ENCODE measurements at regions not wholly inside any gene's neighbourhood (a gene's known extent, or its start where the extent isn't known, plus 50 kb on each side); places are given as distances from the start of the nearest gene placed in this dataset.

DNA sequence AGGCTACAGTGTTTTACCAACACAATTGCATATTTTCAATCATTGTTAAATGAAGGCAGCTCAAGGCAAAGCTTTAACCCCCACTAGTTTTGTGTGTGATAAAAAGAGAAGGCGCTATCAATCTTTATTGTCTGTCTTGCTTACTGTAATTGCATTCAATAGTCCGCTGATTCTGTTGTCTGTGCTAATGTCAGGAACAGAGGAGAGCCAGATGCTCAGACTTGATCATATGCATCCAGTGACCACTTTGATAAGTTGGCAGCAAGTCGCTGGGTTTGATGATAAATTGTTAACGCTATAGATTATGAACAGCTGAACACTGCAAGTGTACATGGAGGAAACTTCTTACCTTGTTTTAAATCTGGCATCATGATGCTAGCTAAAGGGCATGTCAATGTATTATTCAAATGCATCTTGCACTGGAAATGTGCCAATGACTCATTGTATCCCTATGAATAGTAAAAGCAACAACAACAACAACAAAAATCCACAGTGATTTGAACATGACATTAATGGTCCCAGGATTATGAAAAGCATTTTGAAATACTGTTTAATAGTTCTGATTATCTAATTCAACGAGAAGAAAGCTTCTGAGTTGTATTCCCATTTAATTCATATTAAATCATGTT lies 423.5 kb upstream of the FANCL start:
- ChIA-PET POLR2A (no interaction called here), CTCF (interaction anchor here (0.6 kb wide), 1 partner anchor 930 kb away, joined by 3 read pairs; no protein-coding TSS in a partner anchor)

DNA sequence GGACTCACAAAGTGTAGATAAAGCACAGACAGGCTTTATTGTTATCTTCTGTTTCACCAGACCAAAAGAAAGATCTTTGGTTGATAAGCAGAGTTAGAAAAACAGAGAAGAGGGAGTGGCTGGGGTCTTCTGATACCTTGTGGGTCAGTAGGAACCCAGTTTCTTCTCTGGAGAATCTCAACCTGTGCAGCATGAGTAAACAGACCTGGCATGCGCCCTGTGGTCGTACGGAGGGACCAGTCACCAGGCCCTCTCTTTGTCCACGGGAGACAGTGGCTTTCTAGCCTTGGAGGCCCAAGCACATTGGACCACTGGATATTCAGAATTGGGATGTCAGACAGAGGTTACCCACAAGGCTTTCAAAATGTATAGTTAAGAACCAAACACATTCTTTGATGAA lies 418.9 kb upstream of the FANCL start:
- POLR2A ChIA-PET = no interaction called here
- CTCF ChIA-PET = no interaction called here

DNA sequence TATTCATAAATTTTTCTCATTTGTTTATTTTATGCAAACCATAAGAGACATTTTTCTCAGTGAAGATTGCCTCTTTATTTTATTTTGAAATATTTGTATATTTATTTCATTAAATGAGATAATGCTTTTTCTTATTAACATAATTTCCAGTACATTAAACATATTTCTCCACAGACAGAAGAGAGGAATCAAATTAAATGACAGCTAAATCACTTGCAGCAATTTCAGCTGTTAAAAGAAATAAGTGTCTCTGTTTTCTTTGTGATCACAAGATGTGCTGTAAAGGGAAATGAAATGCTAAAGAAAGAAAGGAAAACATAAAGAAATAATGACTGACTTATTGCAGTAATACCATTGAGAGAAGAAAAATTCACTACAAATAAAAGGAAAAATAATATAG lies 414.0 kb upstream of the FANCL start:
- ChIA-PET CTCF (no interaction called here), POLR2A (no interaction called here)

DNA sequence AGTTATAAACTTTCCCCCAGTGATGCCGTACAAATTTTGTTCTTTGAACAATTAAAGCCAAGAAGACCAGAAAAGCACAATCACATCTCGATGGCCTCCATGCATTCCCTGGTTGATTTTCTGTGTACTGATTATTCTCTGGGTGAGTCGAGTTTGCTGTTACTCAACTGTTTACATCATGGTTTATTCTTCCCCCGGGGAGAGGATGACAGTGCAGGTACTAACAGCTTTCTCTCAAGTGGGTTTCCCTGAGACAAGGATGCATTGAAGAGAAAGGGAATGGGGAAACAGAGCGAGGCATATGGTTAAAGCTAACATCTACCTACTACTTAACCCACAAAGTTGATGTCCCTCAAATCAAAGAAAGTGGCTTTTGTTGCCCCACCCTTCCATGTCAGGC lies 410.8 kb upstream of the FANCL start:
- POLR2A ChIA-PET = no interaction called here
- CTCF ChIA-PET = no interaction called here

DNA sequence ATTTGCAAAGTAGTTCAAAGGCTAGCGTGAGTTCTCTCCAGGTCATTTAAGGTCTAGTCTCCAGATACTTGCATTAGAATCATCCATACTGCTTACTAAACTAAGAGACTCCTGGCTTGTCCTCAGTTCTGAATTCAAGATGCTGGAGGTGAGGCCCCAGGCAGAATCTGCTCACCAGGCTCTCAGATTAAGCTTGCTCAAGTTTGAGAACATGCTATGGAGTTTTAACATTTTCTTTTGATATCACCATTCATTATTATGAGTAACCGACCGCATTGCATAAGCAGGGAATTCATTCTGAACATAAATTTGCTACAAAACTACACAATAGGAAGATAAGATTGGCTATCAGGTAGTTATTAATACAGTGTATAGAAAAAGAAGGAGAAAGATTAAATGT lies 409.7 kb upstream of the FANCL start:
- ChIA-PET POLR2A (no interaction called here), CTCF (no interaction called here)

DNA sequence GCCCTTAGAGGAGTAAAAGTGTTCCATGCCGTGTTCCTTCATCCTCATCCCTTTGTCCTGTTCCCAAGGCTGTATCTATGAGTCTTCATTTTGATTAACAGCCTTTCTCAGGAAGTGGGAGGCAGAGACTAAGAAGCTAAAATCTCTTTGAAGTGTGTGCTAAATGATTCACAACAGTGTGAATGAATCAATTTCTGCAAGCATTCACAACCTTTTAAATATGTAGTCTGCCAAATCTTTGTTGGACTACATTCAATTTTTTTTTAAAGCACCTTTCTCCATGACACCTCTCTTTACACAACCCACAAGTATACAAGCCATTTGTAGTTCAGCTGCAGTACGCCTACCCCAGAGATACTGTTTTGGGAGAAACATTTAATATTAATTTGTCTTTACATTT lies 408.6 kb upstream of the FANCL start:
- ChIA-PET POLR2A (no interaction called here), CTCF (no interaction called here)

DNA sequence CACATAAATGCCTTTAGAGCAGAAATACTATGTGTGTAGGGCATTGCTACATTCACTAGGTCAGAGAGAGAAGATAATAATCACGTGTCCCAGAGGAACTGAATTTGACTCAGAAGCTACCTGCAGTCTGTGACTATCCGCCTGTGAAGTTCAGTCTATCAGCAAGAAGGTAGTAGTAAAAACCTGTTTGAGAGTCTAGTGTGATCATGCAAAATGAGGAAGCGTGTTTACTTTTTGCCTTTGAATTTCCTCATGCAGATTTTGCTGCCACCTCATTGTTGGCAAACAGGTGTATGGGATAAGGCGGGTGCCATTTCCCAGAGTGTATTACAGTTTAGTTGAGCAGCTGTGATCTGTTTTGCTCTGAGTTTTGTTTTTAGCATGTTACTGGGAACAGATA lies 403.9 kb upstream of the FANCL start:
- ChIA-PET CTCF (no interaction called here), POLR2A (no interaction called here)

DNA sequence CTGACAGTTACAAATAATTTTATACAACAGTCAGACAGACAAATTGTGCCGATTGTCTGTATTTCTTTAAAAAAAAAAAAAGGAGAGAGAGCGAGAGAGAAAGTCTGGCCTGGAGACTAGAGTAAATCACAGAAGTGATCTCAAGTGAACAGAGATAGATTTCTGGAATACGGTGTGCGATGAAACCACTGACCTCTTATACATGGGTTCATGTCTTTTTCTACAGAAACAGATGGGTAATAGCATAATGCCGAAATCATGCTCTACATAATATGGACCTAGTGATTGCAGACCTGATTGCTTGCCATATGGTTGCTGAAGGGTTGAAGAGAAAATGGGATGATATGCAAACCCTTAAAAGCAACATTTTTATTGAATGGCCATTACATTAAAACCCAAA lies 403.3 kb upstream of the FANCL start:
- CTCF ChIA-PET = no interaction called here
- POLR2A ChIA-PET = no interaction called here

DNA sequence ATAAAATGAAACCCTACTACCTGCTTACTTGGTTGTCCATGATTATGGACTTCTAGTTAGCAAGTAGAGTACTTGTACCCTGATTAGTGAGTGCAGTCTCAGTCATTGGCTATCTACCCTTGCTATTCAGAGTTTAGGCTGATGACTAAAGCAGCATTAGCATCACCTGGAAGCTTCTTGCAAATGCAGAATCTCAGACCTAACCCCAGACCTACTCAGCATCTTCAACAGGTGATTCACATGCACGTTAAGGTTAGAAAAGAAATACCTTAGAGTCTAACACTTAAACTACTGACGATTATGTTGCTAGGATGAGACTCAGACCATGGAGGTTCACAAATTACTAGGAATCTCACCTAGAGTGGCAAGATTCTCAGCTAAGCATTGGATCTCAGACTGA lies 399.9 kb upstream of the FANCL start:
- POLR2A ChIA-PET = no interaction called here
- CTCF ChIA-PET = no interaction called here

DNA sequence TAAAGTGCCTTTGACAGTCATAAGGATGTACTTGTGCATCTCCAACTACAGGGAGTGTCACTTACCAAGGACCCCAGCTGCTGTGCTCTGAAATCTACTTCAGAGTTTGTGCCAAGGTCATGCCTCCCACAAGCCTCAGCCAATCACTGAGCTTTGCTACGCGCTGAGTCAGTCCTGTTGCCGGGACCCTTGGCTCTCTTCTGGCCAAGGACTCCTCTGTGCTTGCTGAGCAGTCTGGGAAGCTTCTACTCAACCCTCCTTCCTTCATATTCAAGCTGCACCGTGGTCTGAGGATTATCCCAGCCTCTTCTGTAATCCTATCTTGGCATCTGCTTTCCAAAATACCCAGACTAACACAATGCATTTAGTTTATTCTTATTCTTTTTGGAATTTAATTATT lies 398.9 kb upstream of the FANCL start:
- POLR2A ChIA-PET = no interaction called here
- CTCF ChIA-PET = no interaction called here

DNA sequence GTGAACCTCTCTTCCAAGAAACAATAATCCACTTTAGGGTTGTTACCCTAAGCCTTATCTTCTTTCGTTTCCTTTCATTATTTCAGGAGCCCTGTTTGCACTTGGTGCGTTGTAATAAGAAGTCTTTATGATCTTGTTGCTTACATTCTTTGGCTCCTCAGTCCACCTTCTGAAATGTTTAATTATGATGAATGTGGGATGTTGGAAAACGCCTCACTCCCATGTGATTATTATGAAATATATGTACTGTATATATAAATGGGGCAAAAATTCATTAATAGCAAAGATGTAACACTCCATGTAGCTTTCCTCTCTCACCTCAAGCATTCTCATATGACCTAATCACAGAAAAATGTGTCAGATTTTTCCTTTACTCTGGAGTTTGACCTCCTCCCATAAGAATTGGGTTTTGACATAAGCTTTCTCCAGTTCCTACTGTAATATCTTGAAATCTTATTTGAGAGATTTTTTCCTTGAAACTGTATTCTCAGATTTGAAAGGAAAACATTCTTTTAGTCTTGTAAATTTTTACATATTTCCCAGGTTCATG lies 397.2 kb upstream of the FANCL start:
- CTCF ChIA-PET = no interaction called here
- POLR2A ChIA-PET = no interaction called here

DNA sequence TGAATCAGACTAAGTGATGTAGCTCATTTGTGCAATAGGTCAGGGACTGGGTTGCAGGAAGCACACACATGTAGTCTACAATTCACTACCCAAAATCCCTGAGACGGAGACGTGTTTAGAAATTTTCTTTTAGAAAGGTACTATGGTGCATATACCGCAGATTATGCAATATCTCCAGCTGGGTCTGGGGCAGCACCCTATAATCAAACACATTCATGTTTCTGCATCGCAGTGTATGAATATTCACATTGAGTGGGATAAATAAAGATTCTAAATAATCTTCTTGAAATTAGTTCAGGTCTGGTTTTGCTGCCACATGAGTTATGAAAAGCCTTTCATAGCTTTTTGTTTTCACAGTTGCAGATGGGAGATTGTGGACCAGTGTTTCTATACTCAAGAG lies 395.7 kb upstream of the FANCL start:
- ChIA-PET CTCF (no interaction called here), POLR2A (no interaction called here)

DNA sequence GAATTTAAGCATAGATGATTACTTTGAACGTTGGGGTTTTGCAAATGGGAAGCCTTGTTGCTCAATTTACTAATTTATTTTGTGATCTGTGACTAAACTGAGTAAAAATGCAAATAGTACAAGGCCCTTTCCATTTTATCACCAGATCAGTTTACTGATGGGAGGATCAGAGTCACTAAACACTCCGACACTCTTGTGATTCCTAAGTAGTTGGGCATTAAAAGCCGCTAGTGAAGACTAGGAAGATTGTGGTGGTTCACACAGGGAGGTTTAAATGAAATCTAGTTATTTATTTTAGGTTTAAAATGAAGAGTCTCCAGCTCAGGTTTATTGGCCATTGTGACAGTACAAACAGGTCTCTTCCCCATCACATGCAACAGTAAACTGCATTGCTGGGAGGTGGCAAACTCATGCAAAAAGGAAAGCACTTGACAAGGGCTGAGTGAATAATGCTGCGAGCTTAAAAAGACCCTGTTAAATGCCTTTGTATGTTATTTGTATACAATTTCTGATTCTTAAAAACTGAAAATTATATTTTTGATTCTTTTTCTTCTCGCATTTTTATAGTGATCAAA lies 394.8 kb upstream of the FANCL start:
- ChIA-PET POLR2A (no interaction called here), CTCF (no interaction called here)

DNA sequence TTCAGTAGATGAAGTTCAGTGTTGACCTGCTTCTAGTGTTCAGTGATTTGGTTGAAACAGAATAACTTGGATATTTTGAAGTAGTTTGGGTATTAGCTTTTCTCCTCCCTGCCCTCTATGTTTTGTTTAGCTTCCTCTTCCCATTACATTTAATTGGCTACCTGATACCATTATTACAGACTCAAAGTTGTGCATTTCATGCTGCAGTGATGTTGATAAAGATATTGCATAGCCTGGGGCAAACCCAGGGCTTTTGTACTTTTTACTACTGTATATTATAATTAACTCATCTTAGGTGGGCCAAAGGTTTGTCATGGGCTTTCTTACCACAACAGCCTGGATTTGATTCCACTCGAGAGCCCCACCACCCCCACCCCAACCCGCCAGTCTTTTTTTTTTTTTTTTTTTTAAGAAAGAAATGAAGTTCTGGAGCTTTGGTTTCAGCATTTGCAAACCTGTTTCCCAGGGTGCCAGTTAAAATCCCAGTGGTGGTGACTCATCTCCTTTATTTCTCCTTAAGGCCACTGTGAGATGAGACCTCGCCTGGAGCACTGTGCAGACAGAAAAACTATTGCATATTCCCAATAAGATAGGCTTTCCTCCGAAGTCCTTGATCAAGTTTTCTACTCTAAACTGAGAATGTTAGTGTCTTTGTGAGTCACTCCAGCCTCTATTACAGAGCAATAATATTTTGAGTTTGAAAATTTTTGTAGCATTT lies 393.7 kb upstream of the FANCL start:
- POLR2A ChIA-PET = no interaction called here
- CTCF ChIA-PET = no interaction called here

DNA sequence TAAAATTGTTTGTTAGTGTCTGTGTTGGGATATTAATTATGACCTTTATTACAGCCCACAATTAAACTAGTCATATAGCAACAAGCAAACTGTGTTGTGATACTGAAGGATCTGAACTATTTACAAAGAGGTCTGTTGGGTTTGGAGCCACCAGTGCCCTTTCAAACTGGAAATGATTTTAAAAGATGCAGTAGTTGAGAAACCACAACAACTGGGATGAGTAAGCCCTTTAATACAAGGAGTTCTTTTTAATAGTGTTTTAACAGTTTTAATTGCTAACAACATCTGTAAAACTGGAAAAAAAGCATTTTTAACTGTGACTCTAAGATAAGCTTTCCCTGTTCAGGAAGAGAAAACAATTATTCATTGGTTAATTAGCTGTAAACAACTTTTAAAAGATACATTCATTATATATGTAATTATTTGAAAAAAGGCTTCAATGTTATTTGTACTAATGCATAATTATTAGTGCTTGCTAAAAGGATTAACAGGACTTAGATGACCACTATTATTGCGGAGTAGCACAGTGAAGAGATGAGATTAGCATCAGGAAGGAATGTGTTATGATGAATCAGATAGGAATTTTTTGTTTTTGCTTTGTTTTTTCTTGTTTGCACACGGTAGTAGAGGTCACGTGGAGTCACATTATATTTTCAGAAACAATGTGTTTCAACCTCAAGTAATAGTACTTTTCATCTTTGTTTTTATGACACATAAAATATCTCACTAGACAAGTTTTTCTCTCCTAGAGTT lies 392.7 kb upstream of the FANCL start:
- ChIA-PET POLR2A (no interaction called here), CTCF (no interaction called here)

DNA sequence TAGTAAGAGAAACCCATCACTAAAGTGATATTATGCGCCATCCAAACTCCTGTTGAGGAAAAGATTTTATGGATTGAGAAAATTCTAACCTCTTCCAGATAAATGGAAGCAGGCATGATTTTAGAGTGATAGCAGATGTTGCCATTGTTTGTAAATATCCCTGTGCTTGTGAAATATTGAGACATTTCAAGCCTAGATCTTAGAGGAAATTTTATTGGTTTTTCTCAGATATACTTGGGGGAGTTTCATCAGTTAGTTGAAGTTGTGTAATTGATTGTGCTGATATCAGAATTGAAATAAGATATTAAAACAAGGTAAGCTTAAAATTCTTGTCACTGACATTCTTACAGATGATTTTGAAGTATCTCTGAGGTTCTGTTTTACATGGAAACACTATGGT lies 390.9 kb upstream of the FANCL start:
- CTCF ChIA-PET = no interaction called here

DNA sequence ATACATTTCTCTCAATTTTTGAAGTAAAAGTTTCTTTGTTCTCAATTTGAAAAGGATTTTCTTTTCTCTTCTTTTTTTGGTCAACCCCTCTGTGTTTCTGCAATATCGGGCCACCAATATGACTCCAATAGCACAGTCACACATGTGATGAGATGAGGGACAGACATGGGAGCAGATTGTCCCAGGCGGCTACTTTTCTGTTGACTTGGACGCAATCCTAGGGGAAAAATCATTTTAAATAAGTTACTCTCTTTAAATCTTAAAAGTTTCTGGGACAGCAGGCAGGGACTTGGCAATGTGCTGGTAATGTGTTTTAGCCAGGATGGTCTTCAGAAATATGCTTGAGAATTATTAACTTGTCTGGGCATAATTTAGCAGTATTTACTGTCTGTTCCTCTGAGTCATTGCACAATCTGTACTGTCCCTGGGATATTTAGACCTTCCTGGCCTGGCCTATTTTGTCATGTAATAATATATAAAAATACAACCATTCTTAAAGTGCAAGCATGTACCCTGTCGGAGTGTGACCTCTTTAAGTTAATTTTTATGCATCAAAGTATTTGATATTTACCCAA lies 388.5 kb upstream of the FANCL start:
- POLR2A ChIA-PET = no interaction called here
- CTCF ChIA-PET = no interaction called here

More for the DNA sequence above, 390.9 kb upstream of the FANCL start:
- POLR2A ChIA-PET = no interaction called here

DNA sequence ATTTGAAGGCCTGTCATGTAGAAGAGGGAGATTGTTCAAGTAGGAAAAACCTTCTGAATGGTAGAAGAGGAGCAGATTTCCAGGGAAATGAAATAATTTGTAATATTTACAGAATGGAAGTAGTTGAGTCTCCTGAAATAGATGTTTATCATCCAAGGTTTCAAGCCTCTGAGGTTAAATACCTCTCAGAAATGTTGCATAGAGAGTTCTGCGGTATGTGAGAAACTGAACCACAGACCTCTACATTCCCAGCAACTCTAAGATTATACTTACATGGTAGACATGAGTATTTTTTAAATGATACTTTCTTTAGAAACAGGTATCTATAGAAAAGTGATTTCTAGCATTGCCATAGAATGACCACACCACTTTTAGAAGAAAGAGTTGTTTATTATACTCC lies 379.8 kb upstream of the FANCL start:
- ChIA-PET CTCF (no interaction called here), POLR2A (no interaction called here)

DNA sequence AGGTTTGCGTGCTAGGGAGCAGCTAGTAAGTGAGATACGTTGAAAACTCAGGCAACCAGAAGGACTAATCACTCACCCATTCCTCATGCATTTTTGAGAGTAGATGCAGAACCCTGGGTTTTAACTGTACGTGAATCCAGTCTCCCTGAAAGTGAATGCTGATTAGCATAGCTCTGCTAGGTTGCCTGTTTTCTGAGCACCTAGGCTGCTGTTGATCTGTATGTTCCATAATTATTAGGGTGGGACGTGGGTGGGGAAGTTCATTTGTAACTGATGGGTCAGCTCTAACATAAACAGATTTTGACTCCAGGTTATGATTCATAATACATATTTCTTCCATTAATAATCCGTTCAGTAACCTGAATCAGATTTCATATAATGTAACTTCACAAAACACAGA lies 379.0 kb upstream of the FANCL start:
- CTCF ChIA-PET = no interaction called here

DNA sequence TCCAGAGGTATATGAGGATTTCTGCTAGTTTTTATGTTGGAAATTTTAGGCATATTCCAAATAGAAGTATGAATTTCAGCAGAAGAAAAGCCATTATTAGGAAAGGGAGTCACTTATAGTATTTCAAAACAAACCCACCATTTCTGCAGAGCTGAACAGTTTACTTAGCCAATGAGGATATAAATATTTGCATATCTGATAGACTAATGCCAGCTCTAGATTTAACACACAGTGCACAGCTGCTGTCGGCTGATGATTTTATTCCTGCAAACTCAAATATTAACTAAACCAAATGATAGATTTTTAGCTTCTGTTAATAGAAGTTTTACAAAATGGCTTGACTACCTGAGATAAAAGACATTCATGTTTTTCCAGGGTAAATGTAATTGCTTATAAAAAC lies 375.8 kb upstream of the FANCL start:
- ChIA-PET POLR2A (no interaction called here), CTCF (no interaction called here)

More for the DNA sequence above, 379.0 kb upstream of the FANCL start:
- POLR2A ChIA-PET = no interaction called here

DNA sequence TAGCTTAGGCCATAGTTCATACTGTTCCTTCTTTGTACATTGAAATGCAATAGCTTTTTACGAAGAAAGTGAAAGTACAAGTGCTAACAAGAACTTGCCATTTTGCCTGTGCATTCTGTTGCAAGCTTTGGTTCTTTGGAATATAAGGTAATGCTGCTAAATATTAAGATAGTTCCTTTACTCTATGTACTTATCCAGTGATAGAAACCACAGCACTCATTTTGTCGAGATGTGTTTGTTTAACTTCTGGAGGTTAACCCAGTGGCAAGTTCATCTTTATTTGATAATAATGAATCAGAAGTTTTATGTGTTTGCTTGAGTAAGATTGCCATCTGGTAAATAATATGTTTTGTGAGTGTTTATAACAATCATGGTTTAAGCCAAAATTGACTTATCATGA lies 373.1 kb upstream of the FANCL start:
- POLR2A ChIA-PET = no interaction called here
- CTCF ChIA-PET = no interaction called here

Data from activated CD8-positive, alpha-beta memory T cell treated with anti-CD3 and anti-CD28 coated beads for 36 hours (primary cell).